Keratinocyte (primary cell): ENCODE measurements at regions not wholly inside any gene's neighbourhood (a gene's known extent, or its start where the extent isn't known, plus 50 kb on each side); places are given as distances from the start of the nearest gene placed in this dataset.

Experiments used
- DNase-seq: peaks from one replicate; pipeline ENCODE4 v3.0.0-alpha.2; 2011; ENCODE audit warnings: low read depth, missing footprints, low spot score
- FAIRE-seq: peaks from 2 replicates; lab custom pipeline; 2011; peaks lifted over from hg19 to GRCh38; lab: Jason Lieb, UNC
- H2AFZ ChIP-seq: 2 replicates; pipeline ENCODE4 v1.6.0; 2012; ENCODE audit warnings: low read length, control low read depth, inconsistent platforms; ENCODE audit not compliant: control insufficient read depth
- H3K27ac ChIP-seq: 2 replicates; pipeline ENCODE4 v1.5.1; 2011; ENCODE audit warnings: low read length; ENCODE audit not compliant: control insufficient read depth, insufficient read depth
- H3K27me3 ChIP-seq: 3 replicates; pipeline ENCODE4 v1.6.0; 2011; ENCODE audit warnings: low read length; ENCODE audit not compliant: control insufficient read depth, insufficient read depth; ENCODE audit errors: extremely low read depth
- H3K36me3 ChIP-seq, 2 experiments: 2 replicates in 1 of 2; 3 replicates in 1 of 2; pipeline ENCODE4 v1.5.1; 2011; ENCODE audit warnings: low read length in 2 of 2, mild to moderate bottlenecking in 1 of 2; ENCODE audit not compliant: control insufficient read depth in 2 of 2, insufficient read depth in 2 of 2; ENCODE audit errors: extremely low read depth in 1 of 2
- H3K4me1 ChIP-seq: 3 replicates; pipeline ENCODE4 v1.5.1; 2011; ENCODE audit warnings: low read length; ENCODE audit not compliant: control insufficient read depth, insufficient read depth; ENCODE audit errors: extremely low read depth
- H3K4me2 ChIP-seq: 3 replicates; pipeline ENCODE4 v1.6.0; 2011; ENCODE audit warnings: low read depth, low read length; ENCODE audit not compliant: control insufficient read depth, insufficient read depth; ENCODE audit errors: extremely low read depth
- H3K4me3 ChIP-seq, 3 experiments: fragments of 200-600 bp in 1 of 3; sonication (generic) in 1 of 3; 2 replicates in 2 of 3; 3 replicates in 1 of 3; pipeline ENCODE4 v1.5.1; 2011 to 2016; ENCODE audit warnings: low read length in 3 of 3, mild to moderate bottlenecking in 3 of 3, control low read depth in 2 of 3, inconsistent platforms in 1 of 3, low read depth in 1 of 3, mixed read lengths in 1 of 3, mixed run types in 1 of 3, moderate library complexity in 1 of 3; ENCODE audit not compliant: control insufficient read depth in 2 of 3, insufficient read depth in 2 of 3; ENCODE audit errors: extremely low read depth in 1 of 3
- H3K79me2 ChIP-seq: 2 replicates; pipeline ENCODE4 v1.6.0; 2012; ENCODE audit warnings: low read length; ENCODE audit not compliant: control insufficient read depth, insufficient read depth
- H3K9ac ChIP-seq: 3 replicates; pipeline ENCODE4 v1.6.0; 2011; ENCODE audit warnings: low read length; ENCODE audit not compliant: control insufficient read depth, insufficient read depth; ENCODE audit errors: extremely low read depth
- H3K9me1 ChIP-seq: 3 replicates; pipeline ENCODE4 v1.6.0; 2011; ENCODE audit warnings: low read length; ENCODE audit not compliant: control insufficient read depth, insufficient read depth; ENCODE audit errors: extremely low read depth
- H3K9me3 ChIP-seq: 2 replicates; pipeline ENCODE4 v1.5.1; 2012; ENCODE audit warnings: low read depth, low read length; ENCODE audit not compliant: control insufficient read depth
- H4K20me1 ChIP-seq: 3 replicates; pipeline ENCODE4 v1.6.0; 2011; ENCODE audit warnings: low read length; ENCODE audit not compliant: control insufficient read depth, insufficient read depth; ENCODE audit errors: extremely low read depth
- CTCF ChIP-seq, 3 experiments: IDR thresholded peaks in 1 of 3; conservative IDR thresholded peaks in 1 of 3; optimal IDR thresholded peaks in 1 of 3; 2 replicates in 2 of 3; 3 replicates in 1 of 3; pipeline versions ENCODE3 to v1.5.1; 2011; ENCODE audit warnings: low read length in 3 of 3, mild to moderate bottlenecking in 3 of 3, moderate library complexity in 2 of 3, control low read depth in 1 of 3, inconsistent platforms in 1 of 3; ENCODE audit not compliant: insufficient read depth in 2 of 3; ENCODE audit errors: extremely low read depth in 1 of 3
- EZH2 ChIP-seq: IDR thresholded peaks from one replicate; pipeline ENCODE4 v1.6.1; 2012; ENCODE audit warnings: inconsistent platforms, mild to moderate bottlenecking, low read length, moderate library complexity
- dilution Hi-C: fragments of 300-500 bp; cut with MboI; formaldehyde crosslinking; loops from one replicate; pipeline ENCODE4 v1.7.0; 2020; ENCODE audit warnings: low sequenced_read_pairs; ENCODE audit not compliant: extremely low pct_ligation_motif_present

DNA sequence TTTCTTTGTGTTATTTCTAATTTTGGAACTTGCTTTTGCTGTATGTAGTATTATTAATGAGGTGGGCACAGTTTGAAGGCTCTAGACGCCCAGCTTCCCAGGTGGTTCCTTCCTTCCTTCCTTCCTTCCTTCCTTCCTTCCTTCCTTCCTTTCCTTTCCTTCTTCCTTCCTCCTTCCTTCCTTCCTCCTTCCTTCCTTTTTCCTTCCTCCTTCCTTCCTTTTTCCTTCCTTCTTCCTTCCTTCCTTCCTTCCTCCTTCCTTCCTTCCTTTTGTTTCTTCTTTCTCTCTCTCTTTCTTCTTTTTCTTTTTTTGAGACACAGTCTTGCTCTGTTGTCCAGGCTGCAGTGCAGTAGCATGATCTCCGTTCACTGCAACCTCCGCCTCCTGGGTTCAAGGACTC is 906.7 kb downstream of the AACS start:
- TF ChIP-seq CTCF (optimal IDR thresholded peaks at IDR 0.05 in 1 of 3, IDR thresholded peaks at IDR 0.05 in 1 of 3, conservative IDR thresholded peaks at IDR 0.05 in 1 of 3; ENCODE audit: extremely low read depth in 1 of 3, insufficient read depth in 2 of 3, low read length in 3 of 3) (no peak), EZH2 (no peak)
- H3K27me3 ChIP-seq, result no peaks in the 10 kb centered on the region
- no peaks in the 10 kb centered on the region for H4K20me1 ChIP-seq
- FAIRE-seq, result no peak
- no peaks in the 10 kb centered on the region for H3K9me1 ChIP-seq
- H3K79me2 ChIP-seq, result no peaks in the 10 kb centered on the region
- no peaks in the 10 kb centered on the region for H3K36me3 ChIP-seq
- H3K4me2 ChIP-seq, result no peak overlapping the region
- no peak overlapping the region for H3K27ac ChIP-seq
- no peak overlapping the region for H3K4me3 ChIP-seq
- no peaks in the 10 kb centered on the region for H3K9me3 ChIP-seq
- H2AFZ ChIP-seq, result no peak overlapping the region
- no peaks in the 10 kb centered on the region for H3K4me1 ChIP-seq
- DNase-seq, result no peak
- dilution Hi-C loops, result no loop called here
- no peak overlapping the region for H3K9ac ChIP-seq

GRCh38 chr12:125978286-125978685 is 913.1 kb downstream of the AACS start:
- Histone ChIP-seq H4K20me1 (no peaks in the 10 kb centered on the region), H3K36me3 (no peaks in the 10 kb centered on the region), H3K4me3 (no peak overlapping the region), H3K9ac (no peak overlapping the region), H3K9me3 (no peaks in the 10 kb centered on the region), H3K79me2 (no peaks in the 10 kb centered on the region), H3K4me1 (no peaks in the 10 kb centered on the region), H3K9me1 (no peaks in the 10 kb centered on the region), H3K4me2 (no peak overlapping the region), H2AFZ (no peak overlapping the region), H3K27me3 (no peaks in the 10 kb centered on the region), H3K27ac (no peak overlapping the region)
- no peak for TF ChIP-seq CTCF (optimal IDR thresholded peaks at IDR 0.05 in 1 of 3, IDR thresholded peaks at IDR 0.05 in 1 of 3, conservative IDR thresholded peaks at IDR 0.05 in 1 of 3; ENCODE audit: extremely low read depth in 1 of 3, insufficient read depth in 2 of 3, low read length in 3 of 3)
- no peak for TF ChIP-seq EZH2
- FAIRE-seq (no peak), DNase-seq (no peak)
- dilution Hi-C loops, result no loop called here
